Left lung (tissue), 4 donors: ENCODE measurements at regions not wholly inside any gene's neighbourhood (a gene's known extent, or its start where the extent isn't known, plus 50 kb on each side); places are given as distances from the start of the nearest gene placed in this dataset.

Experiments used
- ATAC-seq: fragments of 200-7000 bp; cut with Tn5 transposase; one replicate; pipeline ENCODE4 v1.9.1; 2020; ENCODE audit warnings: moderate library complexity
- DNase-seq, 4 donors: peaks; one replicate each; pipeline ENCODE4 v3.0.0-alpha.2; 2013 to 2020
- H3K27ac ChIP-seq, 2 donors: fragments of 200-600 bp; sonication (generic) in 1 of 2; one replicate each; pipeline versions ENCODE4 v1.5.0 to v1.8.0; 2020 to 2021
- H3K27me3 ChIP-seq, 2 donors: fragments of 200-600 bp; sonication (generic) in 1 of 2; one replicate each; pipeline versions ENCODE4 v1.5.0 to v1.8.0; 2020 to 2021
- H3K36me3 ChIP-seq, 2 donors: fragments of 200-600 bp; sonication (generic) in 1 of 2; one replicate each; pipeline versions ENCODE4 v1.5.0 to v1.8.0; 2020 to 2021
- H3K4me1 ChIP-seq, 2 donors: fragments of 200-600 bp; one replicate each; pipeline ENCODE4 v1.8.0; 2021
- H3K4me3 ChIP-seq, 2 donors: fragments of 200-600 bp; sonication (generic) in 1 of 2; one replicate each; pipeline versions ENCODE4 v1.5.0 to v1.8.0; 2020 to 2021; ENCODE audit warnings: mild to moderate bottlenecking in 1 of 2
- H3K9me3 ChIP-seq, 2 donors: fragments of 200-600 bp; sonication (generic) in 1 of 2; one replicate each; pipeline versions ENCODE4 v1.5.0 to v1.8.0; 2020 to 2021
- intact Hi-C, 2 donors: fragments of 100-400 bp; cut with DNase I; formaldehyde crosslinking; loops; one replicate each; pipeline versions ENCODE4 v1.11.2 to v1.14.2; 2022
- TF ChIP-seq, protein P1 (sequence below), 2 donors: fragments of 200-600 bp; sonication (generic) in 1 of 2; IDR thresholded peaks; one replicate each; pipeline versions ENCODE4 v1.5.0 to v1.8.0; 2021; ENCODE audit warnings: antibody characterized with exemption in 2 of 2
- donor health status: DM: no; HTN: yes; CAD: no.
- donor health status: DM: no; HTN: no; CAD: no.

DNA sequence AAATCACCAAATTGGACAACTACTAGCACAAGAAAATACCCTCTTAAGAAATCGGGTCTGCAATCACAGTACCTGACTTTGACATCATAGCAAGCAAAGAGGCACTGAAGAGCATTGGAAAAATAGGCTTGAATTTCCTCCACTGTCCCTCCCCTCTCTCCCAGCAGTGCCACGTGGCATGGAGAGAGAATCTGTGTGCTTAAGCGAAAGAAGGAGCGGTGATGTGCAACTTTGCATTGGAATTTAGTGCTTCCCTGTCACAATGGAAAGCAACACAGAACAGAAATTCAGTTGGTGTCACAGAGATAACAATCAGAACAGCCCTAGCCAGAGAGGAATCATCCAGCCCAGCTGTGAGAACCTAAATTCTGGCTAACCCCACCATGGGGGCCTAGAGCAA lies 207.5 kb upstream of the SLITRK3 start:
- intact Hi-C loops: no loop called here
- Histone ChIP-seq H3K4me3 (no peak overlapping the region), H3K27ac (no peak overlapping the region), H3K27me3 (no peaks in the 10 kb centered on the region), H3K9me3 (peaks cover 0 to 6% of the 10 kb centered on the region in 2 donors), H3K4me1 (no peaks in the 10 kb centered on the region), H3K36me3 (no peaks in the 10 kb centered on the region)
- TF ChIP-seq, protein P1, sequence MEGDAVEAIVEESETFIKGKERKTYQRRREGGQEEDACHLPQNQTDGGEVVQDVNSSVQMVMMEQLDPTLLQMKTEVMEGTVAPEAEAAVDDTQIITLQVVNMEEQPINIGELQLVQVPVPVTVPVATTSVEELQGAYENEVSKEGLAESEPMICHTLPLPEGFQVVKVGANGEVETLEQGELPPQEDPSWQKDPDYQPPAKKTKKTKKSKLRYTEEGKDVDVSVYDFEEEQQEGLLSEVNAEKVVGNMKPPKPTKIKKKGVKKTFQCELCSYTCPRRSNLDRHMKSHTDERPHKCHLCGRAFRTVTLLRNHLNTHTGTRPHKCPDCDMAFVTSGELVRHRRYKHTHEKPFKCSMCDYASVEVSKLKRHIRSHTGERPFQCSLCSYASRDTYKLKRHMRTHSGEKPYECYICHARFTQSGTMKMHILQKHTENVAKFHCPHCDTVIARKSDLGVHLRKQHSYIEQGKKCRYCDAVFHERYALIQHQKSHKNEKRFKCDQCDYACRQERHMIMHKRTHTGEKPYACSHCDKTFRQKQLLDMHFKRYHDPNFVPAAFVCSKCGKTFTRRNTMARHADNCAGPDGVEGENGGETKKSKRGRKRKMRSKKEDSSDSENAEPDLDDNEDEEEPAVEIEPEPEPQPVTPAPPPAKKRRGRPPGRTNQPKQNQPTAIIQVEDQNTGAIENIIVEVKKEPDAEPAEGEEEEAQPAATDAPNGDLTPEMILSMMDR (IDR thresholded peaks at IDR 0.05): no peak
- ATAC-seq (no peak), DNase-seq (no peak)

DNA sequence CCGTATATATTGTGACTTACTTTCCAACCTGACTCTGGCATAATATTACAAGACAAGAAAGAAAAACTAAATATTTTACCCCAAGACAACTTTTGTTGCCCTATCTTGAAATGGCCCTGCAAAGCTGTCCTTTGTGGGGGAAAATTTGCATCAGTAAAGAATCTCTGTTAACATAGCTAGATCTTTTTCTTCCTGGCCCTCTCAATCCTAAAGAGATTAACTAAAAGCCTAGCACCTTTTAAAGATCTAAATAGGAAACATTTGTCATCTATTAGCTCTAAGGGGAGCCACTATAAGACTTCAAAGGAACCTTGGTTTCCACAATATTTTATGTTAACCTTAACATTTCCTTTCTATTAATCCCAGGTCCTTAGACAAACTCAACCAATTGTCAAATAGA lies 199.0 kb upstream of the SLITRK3 start:
- H3K4me1 ChIP-seq: no peaks in the 10 kb centered on the region
- intact Hi-C loops: no loop called here
- H3K36me3 ChIP-seq: no peaks in the 10 kb centered on the region
- no peaks in the 10 kb centered on the region for H3K27me3 ChIP-seq
- H3K27ac ChIP-seq: no peak overlapping the region
- H3K9me3 ChIP-seq: peaks cover 0 to 6% of the 10 kb centered on the region in 2 donors
- H3K4me3 ChIP-seq: no peak overlapping the region
- ATAC-seq (no peak), DNase-seq (no peak)
- TF ChIP-seq, protein P1 (IDR thresholded peaks at IDR 0.05): no peak

DNA sequence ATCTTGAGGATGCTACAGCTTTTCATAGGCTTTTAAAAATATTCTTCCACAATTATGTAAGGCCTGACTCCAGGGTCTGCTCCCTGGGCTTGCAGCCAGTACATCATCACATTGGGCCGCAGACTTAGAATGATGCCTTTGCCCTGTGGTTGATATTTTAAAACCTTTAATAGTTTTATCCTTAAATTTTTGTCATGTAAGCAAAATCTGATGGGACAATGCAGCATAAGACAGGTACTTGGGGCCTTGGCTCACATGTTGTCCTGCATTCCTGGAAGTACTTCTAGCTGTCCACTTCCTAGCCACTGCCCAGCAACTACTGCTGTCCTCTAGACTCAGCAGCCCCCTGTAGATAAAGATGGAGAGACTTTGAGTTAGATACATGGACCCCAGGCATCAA lies 197.3 kb upstream of the SLITRK3 start:
- H3K4me1 ChIP-seq: no peaks in the 10 kb centered on the region
- DNase-seq (no peak), ATAC-seq (no peak)
- H3K36me3 ChIP-seq: no peaks in the 10 kb centered on the region
- intact Hi-C loops: no loop called here
- TF ChIP-seq, protein P1 (IDR thresholded peaks at IDR 0.05): no peak
- H3K27ac ChIP-seq: no peak overlapping the region
- no peaks in the 10 kb centered on the region for H3K27me3 ChIP-seq
- H3K9me3 ChIP-seq: peaks cover 0 to 4% of the 10 kb centered on the region in 2 donors
- no peak overlapping the region for H3K4me3 ChIP-seq

DNA sequence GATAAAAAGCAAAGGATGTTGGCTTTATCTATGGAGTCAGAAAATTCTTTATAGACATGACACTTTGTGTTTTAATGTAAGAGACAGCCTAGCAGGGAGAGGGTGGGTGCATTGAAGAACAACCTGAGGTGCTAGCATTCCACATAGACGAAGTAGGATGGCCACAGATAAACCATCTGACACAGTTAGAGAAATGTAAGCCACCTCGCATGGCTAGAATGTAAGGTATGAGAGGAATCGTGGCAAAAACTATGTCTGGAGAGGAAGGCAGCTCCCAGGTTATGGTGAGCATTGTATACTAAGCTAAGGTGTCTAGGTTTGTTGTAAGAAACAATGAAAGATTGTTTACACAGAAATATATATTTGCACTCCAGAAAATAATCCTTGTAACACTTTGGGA lies 194.0 kb upstream of the SLITRK3 start:
- Histone ChIP-seq H3K36me3 (no peaks in the 10 kb centered on the region), H3K27me3 (no peaks in the 10 kb centered on the region), H3K4me3 (no peak overlapping the region), H3K4me1 (no peaks in the 10 kb centered on the region), H3K27ac (no peak overlapping the region), H3K9me3 (peaks cover 0 to 7% of the 10 kb centered on the region in 2 donors)
- TF ChIP-seq, protein P1 (IDR thresholded peaks at IDR 0.05): no peak
- DNase-seq: no peak
- ATAC-seq: no peak
- intact Hi-C loops: no loop called here

DNA sequence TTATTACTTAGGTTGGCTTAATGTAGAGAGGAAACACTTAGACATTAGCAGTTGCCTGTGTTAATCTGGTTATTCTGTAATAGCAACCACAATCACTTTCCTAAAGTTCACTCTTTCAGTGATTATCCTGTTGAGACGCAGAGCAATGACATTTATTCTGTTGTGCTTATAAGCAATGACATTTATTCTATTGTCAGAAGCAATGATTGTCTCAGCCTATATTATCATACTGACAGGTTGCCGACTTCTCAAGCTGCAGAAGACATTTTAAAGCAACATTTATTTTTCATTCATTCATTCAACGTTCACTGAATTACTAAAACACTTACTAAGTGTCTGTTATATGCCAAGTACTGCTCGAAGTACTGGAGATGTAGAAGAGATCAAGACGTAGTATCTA lies 193.5 kb upstream of the SLITRK3 start:
- Histone ChIP-seq H3K4me1 (no peaks in the 10 kb centered on the region), H3K36me3 (no peaks in the 10 kb centered on the region), H3K9me3 (peaks cover 0 to 7% of the 10 kb centered on the region in 2 donors), H3K27ac (no peak overlapping the region), H3K4me3 (no peak overlapping the region), H3K27me3 (no peaks in the 10 kb centered on the region)
- ATAC-seq: no peak
- DNase-seq: no peak
- intact Hi-C loops: no loop called here
- TF ChIP-seq, protein P1 (IDR thresholded peaks at IDR 0.05): no peak
